Activated T-cell treated with anti-CD3 and anti-CD28 coated beads, Interleukin-2, amount 50 U/mL, for 72 hours (primary cell): ENCODE measurements at regions not wholly inside any gene's neighbourhood (a gene's known extent, or its start where the extent isn't known, plus 50 kb on each side); places are given as distances from the start of the nearest gene placed in this dataset.

Experiments used
- ATAC-seq, 2 donors: fragments of 150-1000 bp; cut with Tn5 transposase; replicated peaks in 1 of 2; 2 replicates each; pipeline ENCODE4 v1.10.0; 2021; ENCODE audit warnings: moderate library complexity in 2 of 2, mild to moderate bottlenecking in 1 of 2
- DNase-seq, 2 donors: peaks; one replicate each; pipeline ENCODE4 v3.0.0; 2021 to 2022; ENCODE audit warnings: mixed read lengths in 1 of 2
- H3K27ac Mint-ChIP-seq: one replicate; pipeline ENCODE4 v1.8.0; 2022; ENCODE audit warnings: mild to moderate bottlenecking, moderate library complexity, mixed read lengths
- H3K27me3 Mint-ChIP-seq: one replicate; pipeline ENCODE4 v1.8.0; 2022; ENCODE audit warnings: low read depth, mixed read lengths
- H3K36me3 Mint-ChIP-seq, 2 donors: one replicate each; pipeline ENCODE4 v1.8.0; 2022; ENCODE audit warnings: mixed read lengths in 2 of 2, mild to moderate bottlenecking in 1 of 2; ENCODE audit not compliant: insufficient read depth in 2 of 2
- H3K4me1 Mint-ChIP-seq: one replicate; pipeline ENCODE4 v1.8.0; 2022; ENCODE audit warnings: low read depth, mixed read lengths
- H3K4me3 Mint-ChIP-seq, 2 donors: one replicate each; pipeline ENCODE4 v1.8.0; 2022; ENCODE audit warnings: mild to moderate bottlenecking in 2 of 2, mixed read lengths in 2 of 2, moderate library complexity in 2 of 2
- H3K9me3 Mint-ChIP-seq, 2 donors: one replicate each; pipeline ENCODE4 v1.8.0; 2022; ENCODE audit warnings: mixed read lengths in 2 of 2

DNA sequence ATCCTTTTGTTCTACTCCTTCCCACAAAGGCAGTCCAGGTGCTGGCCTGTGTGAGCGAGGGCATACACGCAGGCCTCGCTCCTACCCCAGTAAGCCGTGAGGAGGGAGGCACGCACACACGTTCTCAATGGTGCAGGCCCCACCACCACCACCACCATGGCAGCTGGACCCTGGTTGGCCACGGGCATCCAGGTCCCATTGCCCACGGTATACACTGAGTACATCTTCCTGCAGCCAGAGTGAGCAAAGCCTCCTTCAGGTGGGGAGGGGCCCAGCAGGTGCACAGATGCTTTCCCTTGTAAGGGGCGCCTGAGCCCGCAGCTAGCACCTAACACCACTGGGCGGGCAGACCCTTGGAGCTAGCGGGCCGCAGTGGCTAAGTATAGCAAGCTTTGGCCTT, 373.3 kb upstream of the MKI67 start:
- no peak for DNase-seq
- no peaks in the 10 kb centered on the region for H3K9me3 Mint-ChIP-seq
- H3K4me1 Mint-ChIP-seq, result no peaks in the 10 kb centered on the region
- no peak overlapping the region for H3K4me3 Mint-ChIP-seq
- H3K27me3 Mint-ChIP-seq, result no peaks in the 10 kb centered on the region
- no peak overlapping the region for H3K27ac Mint-ChIP-seq
- H3K36me3 Mint-ChIP-seq, result no peaks in the 10 kb centered on the region
- ATAC-seq, result no peak

DNA sequence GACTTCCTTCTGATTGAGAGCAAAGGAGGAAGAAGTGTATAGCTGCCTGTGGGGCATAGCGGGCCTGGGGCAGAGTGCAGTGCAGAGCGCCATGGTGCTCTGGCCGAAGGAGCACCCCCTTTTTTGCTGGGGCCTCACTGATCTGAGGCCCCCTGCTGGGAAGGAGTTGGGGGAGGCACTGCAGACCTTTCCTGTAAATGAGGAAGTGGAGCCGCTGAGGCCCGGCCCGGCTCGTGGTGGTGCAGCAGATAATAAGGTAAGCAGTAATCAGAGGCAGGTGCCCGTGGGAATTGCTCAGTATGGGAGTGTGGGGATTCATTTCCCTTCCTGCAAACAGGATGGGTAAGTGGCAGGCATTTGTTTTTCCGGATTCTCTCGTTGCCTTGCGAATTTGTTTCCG, 373.7 kb upstream of the MKI67 start:
- Mint-ChIP-seq H3K27ac (no peak overlapping the region), H3K9me3 (no peaks in the 10 kb centered on the region), H3K36me3 (no peaks in the 10 kb centered on the region), H3K4me3 (no peak overlapping the region), H3K27me3 (peaks cover under 1% of the 10 kb centered on the region), H3K4me1 (no peaks in the 10 kb centered on the region)
- ATAC-seq (no peak), DNase-seq (no peak)

- H3K9me3 Mint-ChIP-seq, result no peaks in the 10 kb centered on the region
- H3K27ac Mint-ChIP-seq, result no peak overlapping the region
These were observed 374.4 kb upstream of the MKI67 start for GRCh38 chr10:128500642-128501041.

DNA sequence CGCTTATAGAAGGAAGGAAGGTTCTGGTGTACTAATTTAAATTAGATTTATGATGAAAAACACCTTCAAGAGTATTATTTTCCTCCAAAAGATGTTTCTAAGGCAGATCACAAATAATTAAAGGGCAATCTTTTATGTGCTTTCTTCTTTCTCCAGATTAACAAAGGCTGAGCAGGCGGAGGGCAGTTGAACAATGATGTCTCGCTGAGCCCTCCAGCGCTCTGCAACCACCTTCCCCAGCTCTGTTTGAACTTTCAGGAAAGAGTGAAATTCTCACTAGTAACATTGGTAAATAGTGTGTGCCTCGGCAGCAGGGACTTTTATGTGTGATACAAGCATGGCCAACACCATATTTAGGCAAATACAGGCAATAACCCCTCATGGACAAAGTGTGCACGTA, 379.1 kb upstream of the MKI67 start:
- Mint-ChIP-seq H3K27me3 (peaks cover 11% of the 10 kb centered on the region), H3K4me1 (no peaks in the 10 kb centered on the region), H3K4me3 (no peak overlapping the region), H3K36me3 (no peaks in the 10 kb centered on the region), H3K9me3 (peaks cover 2 to 5% of the 10 kb centered on the region in 2 donors), H3K27ac (no peak overlapping the region)
- DNase-seq (no peak), ATAC-seq (no peak)

More at GRCh38 chr10:128500642-128501041, 374.4 kb upstream of the MKI67 start:
- Mint-ChIP-seq H3K4me3 (no peak overlapping the region), H3K27me3 (peaks cover 6% of the 10 kb centered on the region), H3K36me3 (no peaks in the 10 kb centered on the region), H3K4me1 (no peaks in the 10 kb centered on the region)
- no peak for ATAC-seq
- DNase-seq, result no peak

DNA sequence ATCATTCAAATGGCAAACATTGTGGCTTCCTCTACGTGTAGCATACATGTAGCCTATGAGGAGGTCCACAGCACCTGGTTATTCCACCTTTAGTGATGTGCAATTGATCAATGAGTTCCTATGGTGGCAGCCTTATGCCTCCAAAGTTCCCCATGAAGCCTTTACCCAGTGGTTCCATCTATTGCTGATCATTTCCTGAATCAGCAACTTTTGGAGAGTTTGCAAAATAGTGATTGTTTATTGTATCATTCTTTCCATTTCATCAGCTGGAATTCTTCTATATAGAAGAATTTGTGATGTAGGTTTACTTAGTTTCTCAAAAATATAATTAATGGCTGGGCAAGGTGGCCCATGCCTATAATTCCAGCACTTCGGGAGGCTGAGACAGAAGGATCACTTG, 380.2 kb upstream of the MKI67 start:
- peaks cover 11% of the 10 kb centered on the region for H3K27me3 Mint-ChIP-seq
- H3K4me3 Mint-ChIP-seq, result no peak overlapping the region
- peaks cover 2 to 5% of the 10 kb centered on the region in 2 donors for H3K9me3 Mint-ChIP-seq

DNA sequence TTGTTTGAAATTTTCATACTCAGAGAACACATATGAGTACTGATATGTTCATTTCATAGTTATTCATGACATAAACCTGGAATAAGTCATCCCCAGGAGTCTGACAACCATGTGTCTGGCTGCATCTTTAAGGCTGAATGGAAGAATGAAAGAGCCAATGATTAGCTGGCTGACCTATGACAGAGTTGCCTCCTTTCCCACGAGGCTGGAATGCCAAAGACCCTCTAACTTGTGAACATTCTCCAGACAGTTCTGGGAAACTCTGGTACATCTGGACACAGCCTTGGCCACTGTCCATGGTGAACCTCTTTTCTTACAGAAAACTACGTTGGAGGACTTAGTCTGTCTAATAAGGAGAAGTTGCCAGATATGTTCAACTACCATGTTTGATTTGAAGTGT, 380.8 kb upstream of the MKI67 start:
- no peak overlapping the region for H3K4me3 Mint-ChIP-seq
- H3K27me3 Mint-ChIP-seq, result peaks cover 16% of the 10 kb centered on the region
- H3K4me1 Mint-ChIP-seq, result no peaks in the 10 kb centered on the region
- H3K27ac Mint-ChIP-seq, result no peak overlapping the region
- peaks cover 2 to 5% of the 10 kb centered on the region in 2 donors for H3K9me3 Mint-ChIP-seq
- no peaks in the 10 kb centered on the region for H3K36me3 Mint-ChIP-seq
- DNase-seq, result no peak
- ATAC-seq, result no peak

More for the DNA sequence above, 380.2 kb upstream of the MKI67 start:
- DNase-seq, result no peak
- Mint-ChIP-seq H3K27ac (no peak overlapping the region), H3K4me1 (no peaks in the 10 kb centered on the region), H3K36me3 (no peaks in the 10 kb centered on the region)
- ATAC-seq, result no peak

DNA sequence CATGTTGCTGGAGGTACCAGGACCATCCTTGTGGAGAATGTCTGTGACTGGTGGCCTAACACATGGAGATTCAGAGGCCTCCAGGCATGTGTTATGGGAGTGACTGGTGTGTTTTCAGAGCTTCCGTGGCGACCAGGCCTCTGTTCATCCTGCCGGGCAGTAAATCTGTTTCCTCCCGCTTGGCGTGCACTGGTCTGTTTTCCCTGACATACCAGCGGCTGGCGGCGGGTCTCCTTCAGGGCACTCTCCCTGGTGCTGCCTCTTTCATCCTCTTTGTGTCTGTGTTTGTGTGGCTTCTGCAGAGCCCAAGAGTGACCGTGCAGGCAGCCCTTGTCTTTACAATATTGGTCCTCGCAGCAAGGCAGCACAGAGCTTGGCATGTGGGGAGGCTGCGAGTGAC, 385.1 kb upstream of the MKI67 start:
- peaks cover 11% of the 10 kb centered on the region for H3K27me3 Mint-ChIP-seq
- ATAC-seq (no peak), DNase-seq (no peak)
- peaks cover 2 to 5% of the 10 kb centered on the region in 2 donors for H3K9me3 Mint-ChIP-seq
- no peaks in the 10 kb centered on the region for H3K36me3 Mint-ChIP-seq
- H3K27ac Mint-ChIP-seq, result no peak overlapping the region
- no peak overlapping the region for H3K4me3 Mint-ChIP-seq
- H3K4me1 Mint-ChIP-seq, result no peaks in the 10 kb centered on the region

- no peak overlapping the region for H3K4me3 Mint-ChIP-seq
- H3K9me3 Mint-ChIP-seq, result peaks cover 1 to 3% of the 10 kb centered on the region in 2 donors
- H3K27me3 Mint-ChIP-seq, result peaks cover 9% of the 10 kb centered on the region
- H3K4me1 Mint-ChIP-seq, result no peaks in the 10 kb centered on the region
- DNase-seq (no peak), ATAC-seq (no peak)
- no peaks in the 10 kb centered on the region for H3K36me3 Mint-ChIP-seq
- H3K27ac Mint-ChIP-seq, result no peak overlapping the region
These were observed 386.5 kb upstream of the MKI67 start for GRCh38 chr10:128512767-128513166.

DNA sequence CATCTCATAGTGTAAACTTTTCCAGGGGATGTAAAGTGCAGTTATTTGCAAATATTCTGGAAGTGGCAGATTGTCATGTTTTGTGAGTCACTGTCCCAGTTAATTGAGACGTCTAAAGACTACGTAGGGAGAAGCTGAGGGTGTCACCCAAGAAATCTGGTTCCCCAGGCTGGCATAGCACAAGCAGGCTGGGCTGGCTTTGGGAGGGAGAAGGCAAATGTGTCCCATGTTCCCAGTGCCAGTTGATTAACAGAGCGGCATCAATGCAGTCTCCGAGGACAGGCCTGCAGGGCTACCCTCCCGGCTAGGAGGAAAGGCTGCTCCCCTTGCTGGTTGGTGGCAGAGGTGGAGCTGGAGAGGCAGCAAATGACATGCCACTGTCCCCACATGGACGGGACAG, 388.3 kb upstream of the MKI67 start:
- Mint-ChIP-seq H3K4me3 (no peak overlapping the region), H3K9me3 (no peaks in the 10 kb centered on the region)

GRCh38 chr10:128516180-128516579, 390.0 kb upstream of the MKI67 start:
- H3K9me3 Mint-ChIP-seq, result no peaks in the 10 kb centered on the region
- ATAC-seq, result no peak
- no peak for DNase-seq
- H3K27me3 Mint-ChIP-seq, result peaks cover 6% of the 10 kb centered on the region
- H3K36me3 Mint-ChIP-seq, result no peaks in the 10 kb centered on the region
- H3K4me1 Mint-ChIP-seq, result no peaks in the 10 kb centered on the region
- no peak overlapping the region for H3K27ac Mint-ChIP-seq
- H3K4me3 Mint-ChIP-seq, result no peak overlapping the region

More for the DNA sequence above, 388.3 kb upstream of the MKI67 start:
- ATAC-seq (no peak), DNase-seq (no peak)
- H3K36me3 Mint-ChIP-seq, result no peaks in the 10 kb centered on the region
- H3K27me3 Mint-ChIP-seq, result peaks cover 6% of the 10 kb centered on the region
- H3K4me1 Mint-ChIP-seq, result no peaks in the 10 kb centered on the region
- no peak overlapping the region for H3K27ac Mint-ChIP-seq

DNA sequence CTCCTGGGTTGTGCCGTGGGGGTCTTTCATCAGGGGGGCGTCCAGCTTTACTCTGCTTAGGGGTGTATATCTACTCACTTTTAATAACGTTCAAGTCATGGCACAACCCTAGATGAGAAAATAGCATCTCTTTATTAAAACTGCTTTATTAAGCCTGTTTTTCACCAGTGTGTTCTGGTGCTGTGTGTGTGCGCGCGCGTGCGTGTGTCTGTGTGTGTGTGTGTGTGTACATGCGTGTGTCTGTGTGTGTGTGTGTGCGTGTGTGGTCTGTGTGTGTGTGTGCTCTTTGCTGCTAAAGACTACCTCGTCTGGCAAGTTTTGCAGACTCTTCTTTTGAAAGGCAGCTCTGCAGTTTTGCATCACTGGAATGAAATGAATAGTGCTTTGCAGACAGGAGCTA, 390.9 kb upstream of the MKI67 start:
- H3K27ac Mint-ChIP-seq, result no peak overlapping the region
- H3K4me3 Mint-ChIP-seq, result no peak overlapping the region
- no peaks in the 10 kb centered on the region for H3K4me1 Mint-ChIP-seq
- no peaks in the 10 kb centered on the region for H3K36me3 Mint-ChIP-seq
- no peaks in the 10 kb centered on the region for H3K9me3 Mint-ChIP-seq
- H3K27me3 Mint-ChIP-seq, result peaks cover under 1% of the 10 kb centered on the region
- ATAC-seq (no peak), DNase-seq (no peak)

- H3K27me3 Mint-ChIP-seq, result no peaks in the 10 kb centered on the region
- H3K27ac Mint-ChIP-seq, result no peak overlapping the region
- no peak overlapping the region for H3K4me3 Mint-ChIP-seq
- ATAC-seq, result no peak
- H3K36me3 Mint-ChIP-seq, result no peaks in the 10 kb centered on the region
- H3K4me1 Mint-ChIP-seq, result no peaks in the 10 kb centered on the region
- H3K9me3 Mint-ChIP-seq, result no peaks in the 10 kb centered on the region
- no peak for DNase-seq
These were observed 391.8 kb upstream of the MKI67 start for GRCh38 chr10:128518000-128518399.

DNA sequence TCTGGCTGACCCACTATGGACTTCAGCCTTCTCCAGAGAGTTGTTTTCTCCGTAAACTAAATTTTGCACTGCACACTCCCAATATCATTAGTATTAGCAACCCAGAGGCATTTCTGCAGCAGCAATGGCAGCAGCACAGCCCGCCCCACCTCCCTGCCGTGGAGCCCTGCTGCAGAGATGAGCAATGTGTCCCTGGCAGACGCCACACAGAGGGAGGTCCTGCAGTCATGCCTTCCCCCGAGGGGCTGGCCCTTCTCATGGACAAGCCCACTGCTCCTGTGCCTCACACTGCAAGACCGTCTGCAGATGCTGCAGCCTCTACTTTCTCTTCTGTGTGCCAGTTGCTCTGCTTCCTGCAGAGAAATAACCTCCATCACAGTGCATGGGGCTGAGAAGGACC, 393.4 kb upstream of the MKI67 start:
- H3K27ac Mint-ChIP-seq, result no peak overlapping the region
- no peaks in the 10 kb centered on the region for H3K27me3 Mint-ChIP-seq
- H3K9me3 Mint-ChIP-seq, result no peaks in the 10 kb centered on the region
- ATAC-seq (no peak), DNase-seq (no peak)
- H3K4me1 Mint-ChIP-seq, result no peaks in the 10 kb centered on the region
- H3K4me3 Mint-ChIP-seq, result no peak overlapping the region
- no peaks in the 10 kb centered on the region for H3K36me3 Mint-ChIP-seq

GRCh38 chr10:128520211-128520815, 394.1 kb upstream of the MKI67 start:
- DNase-seq, result no peak

More at GRCh38 chr10:128520211-128520815, 394.1 kb upstream of the MKI67 start:
- Mint-ChIP-seq H3K36me3 (no peaks in the 10 kb centered on the region), H3K9me3 (no peaks in the 10 kb centered on the region), H3K27me3 (no peaks in the 10 kb centered on the region), H3K4me3 (no peak overlapping the region), H3K27ac (no peak overlapping the region), H3K4me1 (no peaks in the 10 kb centered on the region)
- ATAC-seq, result no peak
